ENCODE measurements at regions not wholly inside any gene's neighbourhood (a gene's known extent, or its start where the extent isn't known, plus 50 kb on each side); places are given as distances from the start of the nearest gene placed in this dataset.

DNA sequence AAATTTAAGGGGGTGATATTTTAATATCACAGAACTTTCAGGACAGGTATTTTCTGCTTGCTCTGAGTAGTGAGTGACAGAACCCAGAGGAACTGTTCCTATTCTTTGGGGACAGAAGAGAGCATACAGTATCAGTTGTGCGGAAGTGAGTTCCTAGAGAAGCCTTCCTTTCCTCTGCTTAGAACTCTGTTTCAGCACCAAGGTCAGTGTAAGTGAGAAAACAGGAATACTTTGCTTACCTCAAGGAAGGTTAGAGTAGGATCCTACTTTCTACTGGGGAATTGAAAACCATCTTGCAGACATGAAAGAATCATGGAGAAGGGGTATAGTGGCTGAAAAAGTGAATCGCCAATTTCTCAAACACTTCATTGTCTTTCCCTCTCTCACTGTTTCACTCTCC, 542.4 kb downstream of the SQOR start:
- Histone ChIP-seq H3K4me1 (replicated peaks in 1 of 2) (no peaks in the 10 kb centered on the region), H3K36me3 (replicated peaks in 1 of 2) (no peaks in the 10 kb centered on the region), H3K4me3 (no peak overlapping the region), H3K27me3 (no peaks in the 10 kb centered on the region), H3K27ac (no peak overlapping the region), H3K9me3 (replicated peaks in 1 of 3) (peaks cover 0 to 4% (median 0%) of the 10 kb centered on the region in 3 donors)
- DNase-seq = no peak
- WGBS, 4 donors = 79 to 90% (median 87%) methylated on average over 2 of the region's 2 CpGs
- intact Hi-C loops (cut with DNase I) = no loop called here
- TF ChIP-seq, protein P1, sequence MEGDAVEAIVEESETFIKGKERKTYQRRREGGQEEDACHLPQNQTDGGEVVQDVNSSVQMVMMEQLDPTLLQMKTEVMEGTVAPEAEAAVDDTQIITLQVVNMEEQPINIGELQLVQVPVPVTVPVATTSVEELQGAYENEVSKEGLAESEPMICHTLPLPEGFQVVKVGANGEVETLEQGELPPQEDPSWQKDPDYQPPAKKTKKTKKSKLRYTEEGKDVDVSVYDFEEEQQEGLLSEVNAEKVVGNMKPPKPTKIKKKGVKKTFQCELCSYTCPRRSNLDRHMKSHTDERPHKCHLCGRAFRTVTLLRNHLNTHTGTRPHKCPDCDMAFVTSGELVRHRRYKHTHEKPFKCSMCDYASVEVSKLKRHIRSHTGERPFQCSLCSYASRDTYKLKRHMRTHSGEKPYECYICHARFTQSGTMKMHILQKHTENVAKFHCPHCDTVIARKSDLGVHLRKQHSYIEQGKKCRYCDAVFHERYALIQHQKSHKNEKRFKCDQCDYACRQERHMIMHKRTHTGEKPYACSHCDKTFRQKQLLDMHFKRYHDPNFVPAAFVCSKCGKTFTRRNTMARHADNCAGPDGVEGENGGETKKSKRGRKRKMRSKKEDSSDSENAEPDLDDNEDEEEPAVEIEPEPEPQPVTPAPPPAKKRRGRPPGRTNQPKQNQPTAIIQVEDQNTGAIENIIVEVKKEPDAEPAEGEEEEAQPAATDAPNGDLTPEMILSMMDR (IDR thresholded peaks at IDR 0.05) = no peak
- no peak for TF ChIP-seq POLR2A (IDR thresholded peaks at IDR 0.05)

DNA sequence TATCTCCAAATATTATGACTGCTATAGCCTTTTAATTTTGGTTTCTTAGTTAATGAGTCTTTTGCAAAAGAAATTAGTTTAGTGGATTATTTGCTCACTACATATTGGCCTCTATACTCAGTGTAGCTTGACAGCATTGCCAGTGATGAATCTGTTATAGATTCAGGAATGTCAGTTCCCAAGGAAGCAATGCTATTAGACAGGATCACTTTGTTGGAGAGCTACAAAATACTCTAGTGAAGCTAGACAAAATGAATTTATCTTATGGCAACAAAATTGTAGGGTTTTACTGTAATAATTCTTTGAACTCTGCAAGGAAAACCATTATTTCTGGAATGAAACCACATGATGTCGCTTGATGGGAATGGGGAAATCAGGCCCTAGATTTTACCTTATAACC, 543.3 kb downstream of the SQOR start:
- Histone ChIP-seq H3K4me3 (no peak overlapping the region), H3K27ac (no peak overlapping the region), H3K4me1 (replicated peaks in 1 of 2) (no peaks in the 10 kb centered on the region), H3K9me3 (replicated peaks in 1 of 3) (peaks cover 0 to 4% (median 0%) of the 10 kb centered on the region in 3 donors), H3K36me3 (replicated peaks in 1 of 2) (no peaks in the 10 kb centered on the region), H3K27me3 (no peaks in the 10 kb centered on the region)
- TF ChIP-seq POLR2A (IDR thresholded peaks at IDR 0.05) = no peak
- TF ChIP-seq, protein P1 (IDR thresholded peaks at IDR 0.05) = no peak
- intact Hi-C loops (cut with DNase I) = no loop called here
- no peak for DNase-seq
- WGBS, 4 donors = 85 to 93% (median 87%) methylated on average over 1 of the region's 1 CpG

DNA sequence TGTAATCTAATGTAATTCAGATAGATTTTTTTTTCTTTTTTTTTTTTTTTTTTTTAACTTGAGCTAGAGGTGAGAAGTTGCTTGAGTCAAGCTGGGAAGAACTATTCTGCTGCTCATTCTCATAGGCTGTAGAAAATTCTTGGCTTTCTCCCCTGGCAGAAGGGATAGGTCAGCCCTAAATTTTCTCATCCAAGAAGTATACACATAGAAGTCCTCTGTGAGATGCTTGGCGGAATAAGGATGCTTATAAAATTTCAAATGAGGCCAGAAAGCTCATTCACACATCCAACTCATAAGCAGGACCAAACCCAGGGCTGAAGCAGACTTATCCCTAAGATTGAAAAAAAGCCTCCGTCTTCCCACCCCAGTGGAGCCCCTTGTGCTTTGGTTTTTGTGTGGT, 572.5 kb downstream of the SQOR start:
- Histone ChIP-seq H3K9me3 (replicated peaks in 1 of 3) (no peaks in the 10 kb centered on the region), H3K27ac (no peak overlapping the region), H3K36me3 (replicated peaks in 1 of 2) (no peaks in the 10 kb centered on the region), H3K27me3 (no peaks in the 10 kb centered on the region), H3K4me3 (no peak overlapping the region), H3K4me1 (replicated peaks in 1 of 2) (no peaks in the 10 kb centered on the region)
- DNase-seq = no peak
- TF ChIP-seq, protein P1 (IDR thresholded peaks at IDR 0.05) = no peak
- WGBS, 4 donors = 73 to 86% (median 84%) methylated on average over 2 of the region's 2 CpGs
- intact Hi-C loops (cut with DNase I) = no loop called here

DNA sequence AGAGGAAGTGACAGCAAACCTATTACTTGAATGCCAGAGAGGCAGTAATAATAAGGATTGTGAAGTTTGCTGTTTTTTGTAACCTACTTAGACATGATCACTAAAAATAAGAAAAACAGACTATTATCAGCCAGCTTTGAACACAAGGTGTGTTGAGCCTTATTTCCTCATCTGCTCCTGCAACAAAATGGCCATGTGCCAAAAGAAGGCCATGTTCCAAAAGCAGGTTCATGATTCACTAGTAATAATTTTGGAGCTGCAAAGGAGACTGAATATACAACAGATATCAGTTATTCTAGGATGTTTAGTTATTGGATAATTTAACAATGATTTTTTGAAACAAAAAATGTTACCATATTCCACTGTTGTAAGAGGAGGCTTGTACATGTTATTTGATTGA, 578.7 kb downstream of the SQOR start:
- intact Hi-C loops (cut with DNase I) = no loop called here
- Histone ChIP-seq H3K27ac (no peak overlapping the region), H3K4me3 (no peak overlapping the region), H3K27me3 (no peaks in the 10 kb centered on the region), H3K36me3 (replicated peaks in 1 of 2) (no peaks in the 10 kb centered on the region), H3K9me3 (replicated peaks in 1 of 3) (no peaks in the 10 kb centered on the region), H3K4me1 (replicated peaks in 1 of 2) (no peaks in the 10 kb centered on the region)
- TF ChIP-seq POLR2A (IDR thresholded peaks at IDR 0.05) = no peak
- TF ChIP-seq, protein P1 (IDR thresholded peaks at IDR 0.05) = no peak
- DNase-seq = no peak

Data from adrenal gland (tissue), 9 donors.